ENCODE measurements at regions not wholly inside any gene's neighbourhood (a gene's known extent, or its start where the extent isn't known, plus 50 kb on each side); places are given as distances from the start of the nearest gene placed in this dataset.

GRCh38 chr12:90090929-90091651 is 382.5 kb upstream of the ATP2B1 start:
- peak overlapping the region; percentile 32 for H3K4me3 ChIP-seq
- H3K9ac ChIP-seq (ENCODE audit: insufficient read length): no peak overlapping the region
- H3K27ac ChIP-seq: peak overlapping the region; percentile 52; the same call in 1 of the 2 replicates
- no peaks in the 10 kb centered on the region for H3K36me3 ChIP-seq (ENCODE audit: insufficient read depth, low read length)
- no peak for TF ChIP-seq FOXP2 (optimal IDR thresholded peaks at IDR 0.05; ENCODE audit: control extremely low read depth, extremely low read length, insufficient read depth)
- no peak for TF ChIP-seq POLR2AphosphoS5 (IDR thresholded peaks at IDR 0.05; ENCODE audit: borderline replicate concordance, low read depth, low read length)
- TF ChIP-seq EZH2 (IDR thresholded peaks at IDR 0.05): no peak
- DNase-seq (ENCODE audit: low read depth, low spot score): no peak
- no peaks in the 10 kb centered on the region for H3K9me3 ChIP-seq (ENCODE audit: low read depth, low read length)

GRCh38 chr12:90086281-90086680 is 377.6 kb upstream of the ATP2B1 start:
- Histone ChIP-seq H3K9ac (ENCODE audit: insufficient read length) (no peak overlapping the region), H3K4me3 (no peak overlapping the region), H3K9me3 (ENCODE audit: low read depth, low read length) (no peaks in the 10 kb centered on the region), H3K36me3 (ENCODE audit: insufficient read depth, low read length) (no peaks in the 10 kb centered on the region), H3K27ac (no peak overlapping the region)
- TF ChIP-seq FOXP2 (optimal IDR thresholded peaks at IDR 0.05; ENCODE audit: control extremely low read depth, extremely low read length, insufficient read depth) (no peak), EZH2 (IDR thresholded peaks at IDR 0.05) (no peak), POLR2AphosphoS5 (IDR thresholded peaks at IDR 0.05; ENCODE audit: borderline replicate concordance, low read depth, low read length) (no peak)
- DNase-seq (ENCODE audit: low read depth, low spot score): no peak

GRCh38 chr12:90085494-90086274 is 377.0 kb upstream of the ATP2B1 start:
- DNase-seq (ENCODE audit: low read depth, low spot score): no peak
- Histone ChIP-seq H3K4me3 (no peak overlapping the region), H3K9me3 (ENCODE audit: low read depth, low read length) (no peaks in the 10 kb centered on the region), H3K9ac (ENCODE audit: insufficient read length) (no peak overlapping the region), H3K36me3 (ENCODE audit: insufficient read depth, low read length) (no peaks in the 10 kb centered on the region), H3K27ac (no peak overlapping the region)
- no peak for TF ChIP-seq EZH2 (IDR thresholded peaks at IDR 0.05)
- no peak for TF ChIP-seq FOXP2 (optimal IDR thresholded peaks at IDR 0.05; ENCODE audit: control extremely low read depth, extremely low read length, insufficient read depth)
- TF ChIP-seq POLR2AphosphoS5 (IDR thresholded peaks at IDR 0.05; ENCODE audit: borderline replicate concordance, low read depth, low read length): no peak

GRCh38 chr12:90084018-90084417 is 375.4 kb upstream of the ATP2B1 start:
- DNase-seq (ENCODE audit: low read depth, low spot score): no peak
- Histone ChIP-seq H3K4me3 (no peak overlapping the region), H3K9ac (ENCODE audit: insufficient read length) (no peak overlapping the region), H3K9me3 (ENCODE audit: low read depth, low read length) (no peaks in the 10 kb centered on the region), H3K27ac (no peak overlapping the region), H3K36me3 (ENCODE audit: insufficient read depth, low read length) (no peaks in the 10 kb centered on the region)
- TF ChIP-seq POLR2AphosphoS5 (IDR thresholded peaks at IDR 0.05; ENCODE audit: borderline replicate concordance, low read depth, low read length) (no peak), EZH2 (IDR thresholded peaks at IDR 0.05) (no peak), FOXP2 (optimal IDR thresholded peaks at IDR 0.05; ENCODE audit: control extremely low read depth, extremely low read length, insufficient read depth) (no peak)

- Histone ChIP-seq H3K9me3 (ENCODE audit: low read depth, low read length) (no peaks in the 10 kb centered on the region), H3K27ac (no peak overlapping the region), H3K36me3 (ENCODE audit: insufficient read depth, low read length) (no peaks in the 10 kb centered on the region), H3K9ac (ENCODE audit: insufficient read length) (no peak overlapping the region), H3K4me3 (no peak overlapping the region)
- no peak for DNase-seq (ENCODE audit: low read depth, low spot score)
- TF ChIP-seq FOXP2 (optimal IDR thresholded peaks at IDR 0.05; ENCODE audit: control extremely low read depth, extremely low read length, insufficient read depth) (no peak), EZH2 (IDR thresholded peaks at IDR 0.05) (no peak), POLR2AphosphoS5 (IDR thresholded peaks at IDR 0.05; ENCODE audit: borderline replicate concordance, low read depth, low read length) (no peak)
Measured at GRCh38 chr12:90080616-90081015, 372.0 kb upstream of the ATP2B1 start.

GRCh38 chr12:90079529-90080210 is 371.0 kb upstream of the ATP2B1 start:
- Histone ChIP-seq H3K4me3 (no peak overlapping the region), H3K36me3 (ENCODE audit: insufficient read depth, low read length) (no peaks in the 10 kb centered on the region)

GRCh38 chr12:90078344-90078743 is 369.7 kb upstream of the ATP2B1 start:
- TF ChIP-seq EZH2 (IDR thresholded peaks at IDR 0.05) (no peak), POLR2AphosphoS5 (IDR thresholded peaks at IDR 0.05; ENCODE audit: borderline replicate concordance, low read depth, low read length) (no peak), FOXP2 (optimal IDR thresholded peaks at IDR 0.05; ENCODE audit: control extremely low read depth, extremely low read length, insufficient read depth) (no peak)

More at GRCh38 chr12:90079529-90080210, 371.0 kb upstream of the ATP2B1 start:
- Histone ChIP-seq H3K9ac (ENCODE audit: insufficient read length) (no peak overlapping the region), H3K9me3 (ENCODE audit: low read depth, low read length) (no peaks in the 10 kb centered on the region), H3K27ac (no peak overlapping the region)
- no peak for DNase-seq (ENCODE audit: low read depth, low spot score)
- TF ChIP-seq POLR2AphosphoS5 (IDR thresholded peaks at IDR 0.05; ENCODE audit: borderline replicate concordance, low read depth, low read length): no peak
- no peak for TF ChIP-seq EZH2 (IDR thresholded peaks at IDR 0.05)
- TF ChIP-seq FOXP2 (optimal IDR thresholded peaks at IDR 0.05; ENCODE audit: control extremely low read depth, extremely low read length, insufficient read depth): no peak

GRCh38 chr12:90077756-90078155 is 369.1 kb upstream of the ATP2B1 start:
- Histone ChIP-seq H3K27ac (no peak overlapping the region), H3K9ac (ENCODE audit: insufficient read length) (no peak overlapping the region), H3K4me3 (no peak overlapping the region), H3K9me3 (ENCODE audit: low read depth, low read length) (no peaks in the 10 kb centered on the region), H3K36me3 (ENCODE audit: insufficient read depth, low read length) (no peaks in the 10 kb centered on the region)
- TF ChIP-seq EZH2 (IDR thresholded peaks at IDR 0.05) (no peak), POLR2AphosphoS5 (IDR thresholded peaks at IDR 0.05; ENCODE audit: borderline replicate concordance, low read depth, low read length) (no peak), FOXP2 (optimal IDR thresholded peaks at IDR 0.05; ENCODE audit: control extremely low read depth, extremely low read length, insufficient read depth) (no peak)
- no peak for DNase-seq (ENCODE audit: low read depth, low spot score)

More at GRCh38 chr12:90078344-90078743, 369.7 kb upstream of the ATP2B1 start:
- DNase-seq (ENCODE audit: low read depth, low spot score): no peak
- Histone ChIP-seq H3K9ac (ENCODE audit: insufficient read length) (no peak overlapping the region), H3K9me3 (ENCODE audit: low read depth, low read length) (no peaks in the 10 kb centered on the region), H3K27ac (no peak overlapping the region), H3K4me3 (no peak overlapping the region), H3K36me3 (ENCODE audit: insufficient read depth, low read length) (no peaks in the 10 kb centered on the region)
